AG09309 (cell line): ENCODE measurements at regions not wholly inside any gene's neighbourhood (a gene's known extent, or its start where the extent isn't known, plus 50 kb on each side); places are given as distances from the start of the nearest gene placed in this dataset.
A peak's percentile ranks its signal among the peaks of the same experiment; 100 is the strongest.

Source experiments
- DNase-seq: peaks from one replicate; pipeline ENCODE4 v3.0.0-alpha.2; 2010; ENCODE audit warnings: low read depth
- H3K4me3 ChIP-seq: 2 replicates; pipeline ENCODE4 v1.5.1; 2011; ENCODE audit warnings: mild to moderate bottlenecking, low read depth, low read length, moderate library complexity; ENCODE audit not compliant: control insufficient read depth
- CTCF ChIP-seq: IDR thresholded peaks from 2 replicates; pipeline ENCODE4 v1.5.1; 2011; ENCODE audit warnings: mild to moderate bottlenecking, low read depth, low read length, inconsistent platforms; ENCODE audit not compliant: insufficient read depth, control insufficient read depth; ENCODE audit errors: missing control alignments

- no peak for DNase-seq
- no peak for TF ChIP-seq CTCF
- H3K4me3 ChIP-seq: no peak overlapping the region
These were observed 112.7 kb upstream of the PRR23C start for GRCh38 chr3:139157161-139157932.

- H3K4me3 ChIP-seq: no peak overlapping the region
- DNase-seq: no peak
- no peak for TF ChIP-seq CTCF
These were observed 114.7 kb upstream of the PRR23C start for GRCh38 chr3:139159356-139159755.

- peak; percentile 11 for DNase-seq
- H3K4me3 ChIP-seq: peak overlapping the region; percentile 8
- TF ChIP-seq CTCF: no peak
These were observed 128.8 kb upstream of the PRR23C start for GRCh38 chr3:139173372-139174108.

- DNase-seq: no peak
- no peak overlapping the region for H3K4me3 ChIP-seq
- no peak for TF ChIP-seq CTCF
These were observed 135.8 kb upstream of the PRR23C start for GRCh38 chr3:139180489-139180888.

- no peak for DNase-seq
- TF ChIP-seq CTCF: no peak
- no peak overlapping the region for H3K4me3 ChIP-seq
These were observed 137.5 kb upstream of the PRR23C start for GRCh38 chr3:139182143-139182542.

GRCh38 chr3:139182598-139182997 is 137.9 kb upstream of the PRR23C start:
- H3K4me3 ChIP-seq: no peak overlapping the region
- no peak for TF ChIP-seq CTCF
- DNase-seq: no peak
